ENCODE measurements at regions not wholly inside any gene's neighbourhood (a gene's known extent, or its start where the extent isn't known, plus 50 kb on each side); places are given as distances from the start of the nearest gene placed in this dataset.

- TF ChIP-seq CTCF (IDR thresholded peaks at IDR 0.05; ENCODE audit: low read depth, low read length), result no peak
- no peak for TF ChIP-seq POLR2A (IDR thresholded peaks at IDR 0.05; ENCODE audit: extremely low read depth, insufficient read length)
- TF ChIP-seq MAX (IDR thresholded peaks at IDR 0.05; ENCODE audit: low read depth, low read length), result no peak
Observed at GRCh38 chr12:91394903-91395302, 212.3 kb upstream of the DCN start.
